BE2C (cell line): ENCODE measurements at regions not wholly inside any gene's neighbourhood (a gene's known extent, or its start where the extent isn't known, plus 50 kb on each side); places are given as distances from the start of the nearest gene placed in this dataset.

ENCODE experiments used
- DNase-seq: peaks from one replicate; pipeline ENCODE4 v3.0.0-alpha.2; 2020
- H3K27me3 ChIP-seq: fragments of 250-450 bp; sonication (Bioruptor Pico); 2 replicates; pipeline ENCODE4 v1.5.1; 2020; ENCODE audit warnings: mild to moderate bottlenecking
- H3K36me3 ChIP-seq: fragments of 250-450 bp; sonication (Bioruptor Pico); 2 replicates; pipeline ENCODE4 v1.5.1; 2020; ENCODE audit warnings: mild to moderate bottlenecking
- H3K4me1 ChIP-seq: fragments of 250-450 bp; sonication (Bioruptor Pico); 2 replicates; pipeline ENCODE4 v1.5.1; 2020
- H3K4me3 ChIP-seq: 2 replicates; pipeline ENCODE4 v1.5.1; 2011; ENCODE audit warnings: low read depth, low read length
- H3K9me3 ChIP-seq: fragments of 250-450 bp; sonication (Bioruptor Pico); 2 replicates; pipeline ENCODE4 v1.5.1; 2020
- CTCF ChIP-seq: IDR thresholded peaks from 2 replicates; pipeline ENCODE4 v1.5.1; 2012; ENCODE audit warnings: mild to moderate bottlenecking, low read depth, low read length

GRCh38 chr18:79608535-79608934 is 71.1 kb upstream of the CTDP1 start:
- Histone ChIP-seq H3K4me1 (no peaks in the 10 kb centered on the region), H3K9me3 (no peaks in the 10 kb centered on the region), H3K36me3 (no peaks in the 10 kb centered on the region), H3K4me3 (no peak overlapping the region), H3K27me3 (no peaks in the 10 kb centered on the region)
- no peak for DNase-seq
- no peak for TF ChIP-seq CTCF

GRCh38 chr18:79608999-79609461 is 70.6 kb upstream of the CTDP1 start:
- Histone ChIP-seq H3K4me1 (no peaks in the 10 kb centered on the region), H3K4me3 (no peak overlapping the region)

GRCh38 chr18:79609841-79610281 is 69.7 kb upstream of the CTDP1 start:
- no peaks in the 10 kb centered on the region for H3K4me1 ChIP-seq
- H3K27me3 ChIP-seq, result no peaks in the 10 kb centered on the region
- no peaks in the 10 kb centered on the region for H3K9me3 ChIP-seq
- no peaks in the 10 kb centered on the region for H3K36me3 ChIP-seq
- no peak for DNase-seq
- TF ChIP-seq CTCF, result no peak
- H3K4me3 ChIP-seq, result no peak overlapping the region

More at GRCh38 chr18:79608999-79609461, 70.6 kb upstream of the CTDP1 start:
- DNase-seq, result no peak
- no peak for TF ChIP-seq CTCF
- Histone ChIP-seq H3K36me3 (no peaks in the 10 kb centered on the region), H3K27me3 (no peaks in the 10 kb centered on the region), H3K9me3 (no peaks in the 10 kb centered on the region)

- TF ChIP-seq CTCF, result no peak
- no peak overlapping the region for H3K4me3 ChIP-seq
- H3K36me3 ChIP-seq, result no peaks in the 10 kb centered on the region
- no peaks in the 10 kb centered on the region for H3K27me3 ChIP-seq
- no peaks in the 10 kb centered on the region for H3K4me1 ChIP-seq
- DNase-seq, result no peak
- H3K9me3 ChIP-seq, result no peaks in the 10 kb centered on the region
Measured at GRCh38 chr18:79610461-79611039, 69.1 kb upstream of the CTDP1 start.

- Histone ChIP-seq H3K36me3 (no peaks in the 10 kb centered on the region), H3K9me3 (no peaks in the 10 kb centered on the region)
Measured at GRCh38 chr18:79611040-79611681, 68.4 kb upstream of the CTDP1 start.

More at GRCh38 chr18:79611040-79611681, 68.4 kb upstream of the CTDP1 start:
- no peaks in the 10 kb centered on the region for H3K4me1 ChIP-seq
- TF ChIP-seq CTCF, result no peak
- no peak for DNase-seq
- no peak overlapping the region for H3K4me3 ChIP-seq
- no peaks in the 10 kb centered on the region for H3K27me3 ChIP-seq
